ENCODE measurements at regions not wholly inside any gene's neighbourhood (a gene's known extent, or its start where the extent isn't known, plus 50 kb on each side); places are given as distances from the start of the nearest gene placed in this dataset.

GRCh38 chr13:86572115-86572514 lies 772.9 kb upstream of the SLITRK6 start:
- DNase-seq (ENCODE audit: low spot score): no peak

DNA sequence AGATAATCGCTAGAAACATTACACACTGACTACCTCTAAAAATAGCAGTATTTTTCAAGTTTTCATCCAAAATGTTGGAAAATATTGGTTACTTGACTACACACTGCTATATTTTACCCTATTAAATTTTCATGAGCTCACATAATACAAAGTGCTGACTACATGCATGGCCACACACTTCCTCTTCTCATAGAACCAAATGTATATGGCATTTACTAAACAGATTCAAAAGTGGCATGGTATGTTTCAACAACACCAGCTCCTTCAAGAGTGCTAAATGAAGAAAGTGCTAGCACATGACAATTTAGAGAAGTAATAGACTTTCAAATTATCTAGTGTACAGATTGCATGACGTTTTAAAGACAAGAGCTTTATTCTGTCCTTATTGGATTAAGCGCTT lies 780.4 kb upstream of the SLITRK6 start:
- in situ Hi-C loops (cut with MboI; ENCODE audit: low sequenced_read_pairs, unreplicated experiment): no loop called here
- no peak for DNase-seq (ENCODE audit: low spot score)
- TF ChIP-seq, protein P1, sequence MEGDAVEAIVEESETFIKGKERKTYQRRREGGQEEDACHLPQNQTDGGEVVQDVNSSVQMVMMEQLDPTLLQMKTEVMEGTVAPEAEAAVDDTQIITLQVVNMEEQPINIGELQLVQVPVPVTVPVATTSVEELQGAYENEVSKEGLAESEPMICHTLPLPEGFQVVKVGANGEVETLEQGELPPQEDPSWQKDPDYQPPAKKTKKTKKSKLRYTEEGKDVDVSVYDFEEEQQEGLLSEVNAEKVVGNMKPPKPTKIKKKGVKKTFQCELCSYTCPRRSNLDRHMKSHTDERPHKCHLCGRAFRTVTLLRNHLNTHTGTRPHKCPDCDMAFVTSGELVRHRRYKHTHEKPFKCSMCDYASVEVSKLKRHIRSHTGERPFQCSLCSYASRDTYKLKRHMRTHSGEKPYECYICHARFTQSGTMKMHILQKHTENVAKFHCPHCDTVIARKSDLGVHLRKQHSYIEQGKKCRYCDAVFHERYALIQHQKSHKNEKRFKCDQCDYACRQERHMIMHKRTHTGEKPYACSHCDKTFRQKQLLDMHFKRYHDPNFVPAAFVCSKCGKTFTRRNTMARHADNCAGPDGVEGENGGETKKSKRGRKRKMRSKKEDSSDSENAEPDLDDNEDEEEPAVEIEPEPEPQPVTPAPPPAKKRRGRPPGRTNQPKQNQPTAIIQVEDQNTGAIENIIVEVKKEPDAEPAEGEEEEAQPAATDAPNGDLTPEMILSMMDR (IDR thresholded peaks at IDR 0.05; ENCODE audit: borderline replicate concordance, control extremely low read depth, extremely low read depth, insufficient read depth, missing control alignments): no peak

More at GRCh38 chr13:86572115-86572514, 772.9 kb upstream of the SLITRK6 start:
- in situ Hi-C loops (cut with MboI; ENCODE audit: low sequenced_read_pairs, unreplicated experiment): no loop called here
- TF ChIP-seq, protein P1 (IDR thresholded peaks at IDR 0.05; ENCODE audit: borderline replicate concordance, control extremely low read depth, extremely low read depth, insufficient read depth, missing control alignments): no peak

- no peak for DNase-seq (ENCODE audit: low spot score)
- in situ Hi-C loops (cut with MboI; ENCODE audit: low sequenced_read_pairs, unreplicated experiment): no loop called here
- TF ChIP-seq, protein P1 (IDR thresholded peaks at IDR 0.05; ENCODE audit: borderline replicate concordance, control extremely low read depth, extremely low read depth, insufficient read depth, missing control alignments): no peak
Observed at GRCh38 chr13:86581706-86582105, 782.5 kb upstream of the SLITRK6 start.

DNA sequence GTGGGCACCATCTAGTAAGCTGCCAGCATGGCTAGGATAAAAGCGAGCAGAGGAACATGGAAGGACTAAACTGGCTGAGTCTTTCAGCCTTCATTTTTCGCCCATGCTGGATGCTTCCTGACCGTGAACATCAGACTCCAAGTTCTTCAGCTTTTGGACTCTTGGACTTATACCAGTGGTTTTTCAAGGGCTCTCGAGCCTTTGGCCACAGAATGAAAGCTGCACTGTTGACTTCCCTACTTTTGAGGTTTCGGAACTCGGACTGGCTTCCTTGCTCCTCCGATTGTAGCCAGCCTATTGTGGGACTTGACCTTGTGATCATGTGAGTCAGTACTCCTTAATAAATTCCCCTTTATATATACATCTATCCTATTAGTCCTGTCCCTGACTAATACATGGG lies 785.1 kb upstream of the SLITRK6 start:
- DNase-seq (ENCODE audit: low spot score): no peak
- TF ChIP-seq, protein P1 (IDR thresholded peaks at IDR 0.05; ENCODE audit: borderline replicate concordance, control extremely low read depth, extremely low read depth, insufficient read depth, missing control alignments): no peak
- in situ Hi-C loops (cut with MboI; ENCODE audit: low sequenced_read_pairs, unreplicated experiment): no loop called here

GRCh38 chr13:86585835-86586234 lies 786.6 kb upstream of the SLITRK6 start:
- in situ Hi-C loops (cut with MboI; ENCODE audit: low sequenced_read_pairs, unreplicated experiment): no loop called here
- no peak for DNase-seq (ENCODE audit: low spot score)
- TF ChIP-seq, protein P1 (IDR thresholded peaks at IDR 0.05; ENCODE audit: borderline replicate concordance, control extremely low read depth, extremely low read depth, insufficient read depth, missing control alignments): no peak

- TF ChIP-seq, protein P1 (IDR thresholded peaks at IDR 0.05; ENCODE audit: borderline replicate concordance, control extremely low read depth, extremely low read depth, insufficient read depth, missing control alignments): no peak
- DNase-seq (ENCODE audit: low spot score): no peak
- in situ Hi-C loops (cut with MboI; ENCODE audit: low sequenced_read_pairs, unreplicated experiment): no loop called here
Observed at GRCh38 chr13:86591862-86592261, 792.6 kb upstream of the SLITRK6 start.

DNA sequence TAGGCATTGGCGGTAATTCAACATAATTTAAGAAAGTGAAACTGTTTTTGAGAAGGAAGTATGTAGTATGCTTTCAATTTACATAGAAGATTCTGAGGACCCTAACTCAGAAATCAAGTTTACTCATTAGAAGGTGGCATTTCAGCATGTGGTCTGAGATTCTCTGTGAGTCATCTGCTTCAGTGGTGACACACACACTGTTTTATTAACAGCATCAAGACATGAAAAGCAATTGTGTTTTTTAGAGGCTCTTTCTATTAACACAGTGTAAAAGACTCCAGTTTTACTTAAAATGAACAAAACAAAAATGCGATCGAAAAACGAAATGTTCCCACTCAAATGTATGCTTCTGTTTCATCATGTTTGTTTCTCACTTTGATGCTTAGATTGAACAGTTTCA lies 802.1 kb upstream of the SLITRK6 start:
- in situ Hi-C loops (cut with MboI; ENCODE audit: low sequenced_read_pairs, unreplicated experiment): no loop called here
- DNase-seq (ENCODE audit: low spot score): no peak
- TF ChIP-seq, protein P1 (IDR thresholded peaks at IDR 0.05; ENCODE audit: borderline replicate concordance, control extremely low read depth, extremely low read depth, insufficient read depth, missing control alignments): no peak

All from GM13976 (cell line).